ENCODE measurements at regions not wholly inside any gene's neighbourhood (a gene's known extent, or its start where the extent isn't known, plus 50 kb on each side); places are given as distances from the start of the nearest gene placed in this dataset.

- no TSS peak for BruUV-seq (replicated peaks)
- FAIRE-seq: no peak
- H2AFZ ChIP-seq (ENCODE audit: low read depth, low read length): no peak overlapping the region
- POLR2A ChIA-PET: no interaction called here
- no peaks in the 10 kb centered on the region for H3K27me3 ChIP-seq (ENCODE audit: control insufficient read depth in 2 of 2, insufficient read depth in 2 of 2, low read length in 2 of 2)
- H4K20me1 ChIP-seq (replicated peaks; ENCODE audit: control insufficient read depth, extremely low read depth, insufficient read depth, low read length): no peaks in the 10 kb centered on the region
- H3K9me3 ChIP-seq (replicated peaks; ENCODE audit: control insufficient read depth, insufficient read depth, low read length): no peaks in the 10 kb centered on the region
- no peaks in the 10 kb centered on the region for H3K79me2 ChIP-seq (ENCODE audit: control insufficient read depth, insufficient read depth, low read length)
- CTCF ChIA-PET: no interaction called here
- H3K9me1 ChIP-seq (replicated peaks; ENCODE audit: control insufficient read depth, extremely low read depth, insufficient read depth, low read length): no peaks in the 10 kb centered on the region
- intact Hi-C loops (cut with micrococcal nuclease) (no loop called here), dilution Hi-C loops (cut with MboI; ENCODE audit: extremely low pct_ligation_motif_present, low sequenced_read_pairs) (no loop called here)
- H3K4me1 ChIP-seq (ENCODE audit: control insufficient read depth, extremely low read depth, insufficient read depth, low read length): no peaks in the 10 kb centered on the region
- H3K27ac ChIP-seq (ENCODE audit: insufficient read depth, low read depth, low read length): no peak overlapping the region
- H3K9ac ChIP-seq (replicated peaks; ENCODE audit: extremely low read depth, insufficient read depth, low read length): no peak overlapping the region
- no peaks in the 10 kb centered on the region for H3K36me3 ChIP-seq (ENCODE audit: control insufficient read depth in 2 of 2, extremely low read depth in 1 of 2, insufficient read depth in 2 of 2, low read length in 2 of 2)
- no peak for DNase-seq (ENCODE audit: low read depth, low spot score)
- no peak overlapping the region for H3K4me3 ChIP-seq (replicated peaks in 1 of 3; ENCODE audit: insufficient read depth in 1 of 3, low read depth in 1 of 3, low read length in 3 of 3)
- TF ChIP-seq, protein P1, sequence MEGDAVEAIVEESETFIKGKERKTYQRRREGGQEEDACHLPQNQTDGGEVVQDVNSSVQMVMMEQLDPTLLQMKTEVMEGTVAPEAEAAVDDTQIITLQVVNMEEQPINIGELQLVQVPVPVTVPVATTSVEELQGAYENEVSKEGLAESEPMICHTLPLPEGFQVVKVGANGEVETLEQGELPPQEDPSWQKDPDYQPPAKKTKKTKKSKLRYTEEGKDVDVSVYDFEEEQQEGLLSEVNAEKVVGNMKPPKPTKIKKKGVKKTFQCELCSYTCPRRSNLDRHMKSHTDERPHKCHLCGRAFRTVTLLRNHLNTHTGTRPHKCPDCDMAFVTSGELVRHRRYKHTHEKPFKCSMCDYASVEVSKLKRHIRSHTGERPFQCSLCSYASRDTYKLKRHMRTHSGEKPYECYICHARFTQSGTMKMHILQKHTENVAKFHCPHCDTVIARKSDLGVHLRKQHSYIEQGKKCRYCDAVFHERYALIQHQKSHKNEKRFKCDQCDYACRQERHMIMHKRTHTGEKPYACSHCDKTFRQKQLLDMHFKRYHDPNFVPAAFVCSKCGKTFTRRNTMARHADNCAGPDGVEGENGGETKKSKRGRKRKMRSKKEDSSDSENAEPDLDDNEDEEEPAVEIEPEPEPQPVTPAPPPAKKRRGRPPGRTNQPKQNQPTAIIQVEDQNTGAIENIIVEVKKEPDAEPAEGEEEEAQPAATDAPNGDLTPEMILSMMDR (IDR thresholded peaks at IDR 0.05; ENCODE audit: extremely low read depth in 1 of 2, insufficient read depth in 1 of 2, low read depth in 1 of 2, low read length in 2 of 2): no peak
- no peak for TF ChIP-seq EZH2 (IDR thresholded peaks at IDR 0.05; ENCODE audit: borderline replicate concordance, low read depth, low read length, severe bottlenecking)
- no peak for TF ChIP-seq MAX (IDR thresholded peaks at IDR 0.05; ENCODE audit: insufficient read depth, insufficient read length)
- no peak for TF ChIP-seq MYC (IDR thresholded peaks at IDR 0.05; ENCODE audit: low read depth, low read length)
- no peak for TF ChIP-seq JUN (IDR thresholded peaks at IDR 0.05; ENCODE audit: borderline replicate concordance, insufficient read depth, insufficient read length, low read depth)
- no peak overlapping the region for H3K4me2 ChIP-seq (ENCODE audit: insufficient read depth, low read length)
These were observed 168.7 kb upstream of the ETV3 start for GRCh38 chr1:157306896-157307295.

GRCh38 chr1:157304271-157304670 is 166.1 kb upstream of the ETV3 start:
- no peak overlapping the region for H3K9ac ChIP-seq (replicated peaks; ENCODE audit: extremely low read depth, insufficient read depth, low read length)
- H4K20me1 ChIP-seq (replicated peaks; ENCODE audit: control insufficient read depth, extremely low read depth, insufficient read depth, low read length): no peaks in the 10 kb centered on the region
- no peaks in the 10 kb centered on the region for H3K36me3 ChIP-seq (ENCODE audit: control insufficient read depth in 2 of 2, extremely low read depth in 1 of 2, insufficient read depth in 2 of 2, low read length in 2 of 2)
- H2AFZ ChIP-seq (ENCODE audit: low read depth, low read length): no peak overlapping the region
- intact Hi-C loops (cut with micrococcal nuclease): no loop called here
- POLR2A ChIA-PET: no interaction called here
- dilution Hi-C loops (cut with MboI; ENCODE audit: extremely low pct_ligation_motif_present, low sequenced_read_pairs): no loop called here
- no peaks in the 10 kb centered on the region for H3K79me2 ChIP-seq (ENCODE audit: control insufficient read depth, insufficient read depth, low read length)
- no peak overlapping the region for H3K4me3 ChIP-seq (replicated peaks in 1 of 3; ENCODE audit: insufficient read depth in 1 of 3, low read depth in 1 of 3, low read length in 3 of 3)
- H3K4me1 ChIP-seq (ENCODE audit: control insufficient read depth, extremely low read depth, insufficient read depth, low read length): no peaks in the 10 kb centered on the region
- no peak overlapping the region for H3K27ac ChIP-seq (ENCODE audit: insufficient read depth, low read depth, low read length)
- CTCF ChIA-PET: no interaction called here
- H3K9me3 ChIP-seq (replicated peaks; ENCODE audit: control insufficient read depth, insufficient read depth, low read length): no peaks in the 10 kb centered on the region
- H3K9me1 ChIP-seq (replicated peaks; ENCODE audit: control insufficient read depth, extremely low read depth, insufficient read depth, low read length): no peaks in the 10 kb centered on the region
- BruUV-seq (replicated peaks): no TSS peak
- DNase-seq (ENCODE audit: low read depth, low spot score): no peak
- no peaks in the 10 kb centered on the region for H3K27me3 ChIP-seq (ENCODE audit: control insufficient read depth in 2 of 2, insufficient read depth in 2 of 2, low read length in 2 of 2)
- H3K4me2 ChIP-seq (ENCODE audit: insufficient read depth, low read length): no peak overlapping the region
- TF ChIP-seq MAX (IDR thresholded peaks at IDR 0.05; ENCODE audit: insufficient read depth, insufficient read length) (no peak), JUN (IDR thresholded peaks at IDR 0.05; ENCODE audit: borderline replicate concordance, insufficient read depth, insufficient read length, low read depth) (no peak), FOS (IDR thresholded peaks at IDR 0.05; ENCODE audit: borderline replicate concordance, insufficient read depth, low read length) (no peak), POLR2A (IDR thresholded peaks at IDR 0.05; ENCODE audit: low read depth, low read length) (no peak), POLR2AphosphoS5 (IDR thresholded peaks at IDR 0.05; ENCODE audit: insufficient read depth, low read depth, low read length) (no peak), GATA2 (IDR thresholded peaks at IDR 0.05; ENCODE audit: insufficient read depth, insufficient read length, low read depth, low read length) (no peak), EZH2 (IDR thresholded peaks at IDR 0.05; ENCODE audit: borderline replicate concordance, low read depth, low read length, severe bottlenecking) (no peak), MYC (IDR thresholded peaks at IDR 0.05; ENCODE audit: low read depth, low read length) (no peak)
- TF ChIP-seq, protein P1 (IDR thresholded peaks at IDR 0.05; ENCODE audit: extremely low read depth in 1 of 2, insufficient read depth in 1 of 2, low read depth in 1 of 2, low read length in 2 of 2): no peak
- no peak for FAIRE-seq

Data from endothelial cell of umbilical vein (primary cell).